ENCODE measurements at regions not wholly inside any gene's neighbourhood (a gene's known extent, or its start where the extent isn't known, plus 50 kb on each side); places are given as distances from the start of the nearest gene placed in this dataset.

- TF ChIP-seq CTCF (conservative IDR thresholded peaks at IDR 0.05 in 1 of 2, IDR thresholded peaks at IDR 0.05 in 1 of 2; ENCODE audit: extremely low read depth in 1 of 2, insufficient read depth in 1 of 2, low read depth in 1 of 2, low read length in 2 of 2): no peak
- TF ChIP-seq EZH2 (IDR thresholded peaks at IDR 0.05; ENCODE audit: borderline replicate concordance, low read length): no peak
These were observed 323.8 kb downstream of the GLRX3 start for GRCh38 chr10:130459851-130460490.
